HEK293 (cell line): ENCODE measurements at regions not wholly inside any gene's neighbourhood (a gene's known extent, or its start where the extent isn't known, plus 50 kb on each side); places are given as distances from the start of the nearest gene placed in this dataset.
A peak's percentile ranks its signal among the peaks of the same experiment; 100 is the strongest.

Experiments used
- CTCF ChIA-PET: fragments of 350-600 bp; formaldehyde crosslinking; extraction: SDS; loops from one replicate; lab custom pipeline; 2021; ENCODE audit warnings: antibody characterized with exemption; lab: Yijun Ruan, JAX
- POLR2A ChIA-PET: fragments of 300-600 bp; formaldehyde crosslinking; extraction: SDS; loops from one replicate; lab custom pipeline; 2020; ENCODE audit warnings: antibody characterized with exemption, inconsistent platforms; lab: Yijun Ruan, JAX
- H3K27ac ChIP-seq: fragments of 200-500 bp; sonication (Bioruptor generic); 2 replicates; pipeline ENCODE4 v1.5.1; 2014; ENCODE audit warnings: low read depth, low read length, control low read depth, inconsistent platforms; ENCODE audit errors: extremely low read depth
- H3K36me3 ChIP-seq, 2 experiments: fragments of 200-500 bp in 1 of 2; sonication (Bioruptor generic) in 1 of 2; 1 replicate in 1 of 2; 2 replicates in 1 of 2; pipeline ENCODE4 v1.5.1; 2014 to 2017; ENCODE audit warnings: inconsistent platforms in 2 of 2, low read length in 2 of 2; ENCODE audit not compliant: control insufficient read depth in 2 of 2, insufficient read depth in 1 of 2
- H3K4me1 ChIP-seq: fragments of 200-500 bp; sonication (Bioruptor generic); 2 replicates; pipeline ENCODE4 v1.5.1; 2014; ENCODE audit warnings: mild to moderate bottlenecking, low read length, inconsistent platforms; ENCODE audit not compliant: control insufficient read depth, insufficient read depth
- H3K4me3 ChIP-seq: 2 replicates; pipeline ENCODE4 v1.5.1; 2011; ENCODE audit warnings: low read depth, mild to moderate bottlenecking, control low read depth, low read length, moderate library complexity
- H3K9me3 ChIP-seq: fragments of 200-500 bp; sonication (Bioruptor generic); 2 replicates; pipeline ENCODE4 v1.5.1; 2014; ENCODE audit warnings: low read depth, low read length, inconsistent platforms; ENCODE audit not compliant: control insufficient read depth, insufficient read depth
- ATF2 ChIP-seq: fragments of 450-650 bp; formaldehyde crosslinking; IDR thresholded peaks from 2 replicates; pipeline ENCODE4 v1.5.1; 2016; ENCODE audit warnings: missing biosample characterization, missing genetic modification characterization, low read depth
- GFI1B ChIP-seq: fragments of 450-650 bp; formaldehyde crosslinking; IDR thresholded peaks from 2 replicates; pipeline ENCODE4 v1.5.1; 2016; ENCODE audit warnings: missing biosample characterization, missing genetic modification characterization
- MYNN ChIP-seq: fragments of 450-650 bp; formaldehyde crosslinking; IDR thresholded peaks from 2 replicates; pipeline ENCODE4 v1.5.1; 2016; ENCODE audit warnings: missing biosample characterization, missing genetic modification characterization, borderline replicate concordance
- PRDM2 ChIP-seq: fragments of 450-650 bp; formaldehyde crosslinking; IDR thresholded peaks from 2 replicates; pipeline ENCODE4 v1.5.1; 2016; ENCODE audit warnings: missing biosample characterization, missing genetic modification characterization, borderline replicate concordance
- TSHZ1 ChIP-seq: fragments of 450-650 bp; formaldehyde crosslinking; IDR thresholded peaks from 2 replicates; pipeline ENCODE4 v1.5.1; 2016; ENCODE audit warnings: missing biosample characterization, missing genetic modification characterization, borderline replicate concordance
- ZBTB17 ChIP-seq: fragments of 450-650 bp; formaldehyde crosslinking; IDR thresholded peaks from 2 replicates; pipeline ENCODE4 v1.5.1; 2016; ENCODE audit warnings: missing biosample characterization, missing genetic modification characterization
- ZBTB48 ChIP-seq: fragments of 450-650 bp; formaldehyde crosslinking; IDR thresholded peaks from 2 replicates; pipeline ENCODE4 v1.5.1; 2016; ENCODE audit warnings: missing biosample characterization, missing genetic modification characterization
- ZIC2 ChIP-seq: fragments of 450-650 bp; formaldehyde crosslinking; IDR thresholded peaks from 2 replicates; pipeline ENCODE4 v1.5.1; 2016; ENCODE audit warnings: missing biosample characterization, missing genetic modification characterization
- ZNF133 ChIP-seq: fragments of 450-650 bp; formaldehyde crosslinking; IDR thresholded peaks from 2 replicates; pipeline ENCODE4 v1.5.1; 2016; ENCODE audit warnings: missing biosample characterization, missing genetic modification characterization
- ZNF175 ChIP-seq: fragments of 450-650 bp; formaldehyde crosslinking; IDR thresholded peaks from 2 replicates; pipeline ENCODE4 v1.5.1; 2016; ENCODE audit warnings: missing biosample characterization, missing genetic modification characterization
- ZNF341 ChIP-seq: fragments of 450-650 bp; formaldehyde crosslinking; IDR thresholded peaks from 2 replicates; pipeline ENCODE4; 2016; ENCODE audit warnings: low read depth, missing biosample characterization, missing genetic modification characterization
- ZNF416 ChIP-seq: fragments of 450-650 bp; formaldehyde crosslinking; IDR thresholded peaks from 2 replicates; pipeline ENCODE4 v1.5.1; 2016; ENCODE audit warnings: missing biosample characterization, missing genetic modification characterization
- ZNF555 ChIP-seq: fragments of 450-650 bp; formaldehyde crosslinking; conservative IDR thresholded peaks from 2 replicates; pipeline ENCODE4 v1.5.1; 2017; ENCODE audit warnings: missing biosample characterization, mild to moderate bottlenecking, missing genetic modification characterization, inconsistent platforms
- ZNF610 ChIP-seq: fragments of 450-650 bp; formaldehyde crosslinking; IDR thresholded peaks from 2 replicates; pipeline ENCODE4 v1.5.1; 2016; ENCODE audit warnings: missing biosample characterization, missing genetic modification characterization, borderline replicate concordance
- ZNF626 ChIP-seq: fragments of 450-650 bp; sonication (Bioruptor Pico); formaldehyde crosslinking; IDR thresholded peaks from 2 replicates; pipeline ENCODE4 v1.5.1; 2018; ENCODE audit warnings: missing biosample characterization, missing genetic modification characterization, inconsistent platforms
- ZNF785 ChIP-seq: fragments of 450-650 bp; formaldehyde crosslinking; IDR thresholded peaks from 2 replicates; pipeline ENCODE4 v1.5.1; 2016; ENCODE audit warnings: missing biosample characterization, missing genetic modification characterization

GRCh38 chr1:55724551-55725325 is 509.6 kb upstream of the USP24 start:
- H3K4me1 ChIP-seq: no peaks in the 10 kb centered on the region
- CTCF ChIA-PET: interaction anchor here (1.1 kb wide), 1 partner anchor 26 kb away, joined by 4 read pairs; no protein-coding TSS in a partner anchor

GRCh38 chr1:55723001-55723400 is 507.8 kb upstream of the USP24 start:
- CTCF ChIA-PET: interaction anchor here (0.6 kb wide), 1 partner anchor 1916 kb away, joined by 3 read pairs; no protein-coding TSS in a partner anchor
- Histone ChIP-seq H3K27ac (no peak overlapping the region), H3K4me1 (no peaks in the 10 kb centered on the region), H3K9me3 (no peaks in the 10 kb centered on the region), H3K4me3 (no peak overlapping the region), H3K36me3 (no peaks in the 10 kb centered on the region)
- TF ChIP-seq ZNF626 (no peak), ZNF416 (tag by site-specific recombination) (no peak), ZNF785 (tag by site-specific recombination) (no peak), ZNF341 (no peak), GFI1B (no peak), ZNF555 (tag by site-specific recombination) (no peak), ZNF133 (tag by site-specific recombination) (no peak), ZNF175 (no peak)
- POLR2A ChIA-PET: no interaction called here

More at GRCh38 chr1:55724551-55725325, 509.6 kb upstream of the USP24 start:
- Histone ChIP-seq H3K9me3 (no peaks in the 10 kb centered on the region), H3K36me3 (no peaks in the 10 kb centered on the region), H3K4me3 (no peak overlapping the region), H3K27ac (no peak overlapping the region)
- 0 out of 2 replicates have a peak, but pooled peaks have one; percentile 16 for TF ChIP-seq ATF2 (tag by site-specific recombination)
- no peak for TF ChIP-seq ZBTB17
- TF ChIP-seq PRDM2 (tag by site-specific recombination): no peak
- no peak for TF ChIP-seq ZBTB48
- no peak for TF ChIP-seq ZNF416 (tag by site-specific recombination)
- POLR2A ChIA-PET: no interaction called here

- POLR2A ChIA-PET: no interaction called here
- no peaks in the 10 kb centered on the region for H3K4me1 ChIP-seq
Measured at GRCh38 chr1:55720261-55720660, 505.1 kb upstream of the USP24 start.

More at GRCh38 chr1:55720261-55720660, 505.1 kb upstream of the USP24 start:
- CTCF ChIA-PET: no interaction called here
- peak; percentile 51; the same call in 1 of the 2 replicates for TF ChIP-seq ZIC2 (tag by site-specific recombination)
- no peak for TF ChIP-seq MYNN (tag by site-specific recombination)
- peak; percentile 39; the same call in 1 of the 2 replicates for TF ChIP-seq ZNF341
- TF ChIP-seq TSHZ1: no peak
- TF ChIP-seq ZNF610 (tag by site-specific recombination): no peak
- no peak overlapping the region for H3K27ac ChIP-seq
- H3K9me3 ChIP-seq: no peaks in the 10 kb centered on the region
- H3K4me3 ChIP-seq: no peak overlapping the region
- H3K36me3 ChIP-seq: no peaks in the 10 kb centered on the region
